ENCODE measurements at regions not wholly inside any gene's neighbourhood (a gene's known extent, or its start where the extent isn't known, plus 50 kb on each side); places are given as distances from the start of the nearest gene placed in this dataset.
"Not testable (repeated sequence)": the region's sequence is repeated elsewhere in the genome, so short reads cannot be mapped to it uniquely, and the experiment has no call there.

- in situ Hi-C loops (cut with MboI; ENCODE audit: low pct_unique_long_range_greater_than_20kb, low sequenced_read_pairs), result loop anchor here (25.0 kb wide), 1 partner anchor 767 kb away; no protein-coding TSS in a partner anchor
- no peak for DNase-seq
Observed at GRCh38 chr5:39970117-39970798, 545.5 kb upstream of the DAB2 start.

- in situ Hi-C loops (cut with MboI; ENCODE audit: low pct_unique_long_range_greater_than_20kb, low sequenced_read_pairs), result loop anchor here (25.0 kb wide), 1 partner anchor 769 kb away; no protein-coding TSS in a partner anchor
Observed at GRCh38 chr5:39968381-39968780, 543.6 kb upstream of the DAB2 start.

GRCh38 chr5:39955156-39955555, 530.4 kb upstream of the DAB2 start:
- in situ Hi-C loops (cut with MboI; ENCODE audit: low pct_unique_long_range_greater_than_20kb, low sequenced_read_pairs), result loop anchor here (25.0 kb wide), 1 partner anchor 782 kb away; no protein-coding TSS in a partner anchor

More at GRCh38 chr5:39968381-39968780, 543.6 kb upstream of the DAB2 start:
- no peak for DNase-seq

GRCh38 chr5:39951070-39951469, 526.3 kb upstream of the DAB2 start:
- no peak for DNase-seq
- in situ Hi-C loops (cut with MboI; ENCODE audit: low pct_unique_long_range_greater_than_20kb, low sequenced_read_pairs), result loop anchor here (25.0 kb wide), 1 partner anchor 786 kb away; no protein-coding TSS in a partner anchor

More at GRCh38 chr5:39955156-39955555, 530.4 kb upstream of the DAB2 start:
- DNase-seq, result no peak

GRCh38 chr5:39948867-39949468, 524.2 kb upstream of the DAB2 start:
- in situ Hi-C loops (cut with MboI; ENCODE audit: low pct_unique_long_range_greater_than_20kb, low sequenced_read_pairs), result no loop called here
- peak; percentile 62 for DNase-seq

GRCh38 chr5:39948341-39948740, 523.6 kb upstream of the DAB2 start:
- no peak for DNase-seq
- in situ Hi-C loops (cut with MboI; ENCODE audit: low pct_unique_long_range_greater_than_20kb, low sequenced_read_pairs), result no loop called here

GRCh38 chr5:39947657-39948056, 522.9 kb upstream of the DAB2 start:
- in situ Hi-C loops (cut with MboI; ENCODE audit: low pct_unique_long_range_greater_than_20kb, low sequenced_read_pairs), result no loop called here
- DNase-seq, result no peak

GRCh38 chr5:39946356-39947045, 521.7 kb upstream of the DAB2 start:
- in situ Hi-C loops (cut with MboI; ENCODE audit: low pct_unique_long_range_greater_than_20kb, low sequenced_read_pairs), result no loop called here

GRCh38 chr5:39945870-39946269, 521.1 kb upstream of the DAB2 start:
- no peak for DNase-seq
- in situ Hi-C loops (cut with MboI; ENCODE audit: low pct_unique_long_range_greater_than_20kb, low sequenced_read_pairs), result no loop called here

More at GRCh38 chr5:39946356-39947045, 521.7 kb upstream of the DAB2 start:
- no peak for DNase-seq

GRCh38 chr5:39943811-39944210, 519.0 kb upstream of the DAB2 start:
- in situ Hi-C loops (cut with MboI; ENCODE audit: low pct_unique_long_range_greater_than_20kb, low sequenced_read_pairs), result no loop called here
- no peak for DNase-seq

GRCh38 chr5:39942606-39943005, 517.8 kb upstream of the DAB2 start:
- in situ Hi-C loops (cut with MboI; ENCODE audit: low pct_unique_long_range_greater_than_20kb, low sequenced_read_pairs), result no loop called here
- DNase-seq, result no peak

- no peak for DNase-seq
- in situ Hi-C loops (cut with MboI; ENCODE audit: low pct_unique_long_range_greater_than_20kb, low sequenced_read_pairs), result no loop called here
Observed at GRCh38 chr5:39941416-39941815, 516.6 kb upstream of the DAB2 start.

- DNase-seq, result no peak
- in situ Hi-C loops (cut with MboI; ENCODE audit: low pct_unique_long_range_greater_than_20kb, low sequenced_read_pairs), result no loop called here
Observed at GRCh38 chr5:39934830-39935229, 510.1 kb upstream of the DAB2 start.

- no peak for DNase-seq
- in situ Hi-C loops (cut with MboI; ENCODE audit: low pct_unique_long_range_greater_than_20kb, low sequenced_read_pairs), result no loop called here
Observed at GRCh38 chr5:39933061-39933460, 508.3 kb upstream of the DAB2 start.

GRCh38 chr5:39928709-39929108, 503.9 kb upstream of the DAB2 start:
- no peak for DNase-seq
- in situ Hi-C loops (cut with MboI; ENCODE audit: low pct_unique_long_range_greater_than_20kb, low sequenced_read_pairs), result no loop called here

- in situ Hi-C loops (cut with MboI; ENCODE audit: low pct_unique_long_range_greater_than_20kb, low sequenced_read_pairs), result no loop called here
Observed at GRCh38 chr5:39919876-39920275, 495.1 kb upstream of the DAB2 start.

GRCh38 chr5:39912906-39913305, 488.1 kb upstream of the DAB2 start:
- in situ Hi-C loops (cut with MboI; ENCODE audit: low pct_unique_long_range_greater_than_20kb, low sequenced_read_pairs), result no loop called here
- DNase-seq, result no peak

More at GRCh38 chr5:39919876-39920275, 495.1 kb upstream of the DAB2 start:
- no peak for DNase-seq

- in situ Hi-C loops (cut with MboI; ENCODE audit: low pct_unique_long_range_greater_than_20kb, low sequenced_read_pairs); DNase-seq: not testable (repeated sequence)
Observed at GRCh38 chr5:39907267-39907951, 482.6 kb upstream of the DAB2 start.

- in situ Hi-C loops (cut with MboI; ENCODE audit: low pct_unique_long_range_greater_than_20kb, low sequenced_read_pairs), result no loop called here
- no peak for DNase-seq
Observed at GRCh38 chr5:39906146-39906545, 481.4 kb upstream of the DAB2 start.

Measured in KBM-7 (cell line).